GM10266 (cell line): ENCODE measurements at regions not wholly inside any gene's neighbourhood (a gene's known extent, or its start where the extent isn't known, plus 50 kb on each side); places are given as distances from the start of the nearest gene placed in this dataset.

Experiments used
- DNase-seq: peaks from one replicate; pipeline ENCODE4 v3.0.0; 2012; ENCODE audit errors: extremely low spot score
- TF ChIP-seq, protein P1 (sequence below): IDR thresholded peaks from 2 replicates; pipeline ENCODE4 v1.5.1; 2012; ENCODE audit warnings: mild to moderate bottlenecking, low read depth; ENCODE audit not compliant: control insufficient read depth, insufficient read depth; ENCODE audit errors: missing control alignments

DNA sequence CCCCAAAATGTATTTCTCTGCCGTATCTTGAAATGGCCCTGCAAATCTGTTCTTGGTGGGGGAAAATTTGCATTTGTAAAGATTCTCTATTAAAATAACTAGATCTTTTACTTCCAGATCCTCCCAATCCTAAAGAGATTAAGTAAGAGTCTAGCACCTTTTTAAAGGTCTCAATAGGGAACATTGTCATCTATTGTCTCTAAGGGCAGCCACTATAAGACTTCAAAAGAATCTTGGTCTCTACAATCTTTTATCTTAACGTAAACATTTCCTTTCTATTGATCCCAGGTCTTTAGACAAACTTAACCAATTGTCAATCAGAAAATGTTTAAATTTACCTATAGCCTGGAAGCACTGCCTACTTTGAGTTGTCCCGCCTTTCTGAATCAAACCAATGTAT is 1313.3 kb downstream of the ROBO2 start:
- TF ChIP-seq, protein P1, sequence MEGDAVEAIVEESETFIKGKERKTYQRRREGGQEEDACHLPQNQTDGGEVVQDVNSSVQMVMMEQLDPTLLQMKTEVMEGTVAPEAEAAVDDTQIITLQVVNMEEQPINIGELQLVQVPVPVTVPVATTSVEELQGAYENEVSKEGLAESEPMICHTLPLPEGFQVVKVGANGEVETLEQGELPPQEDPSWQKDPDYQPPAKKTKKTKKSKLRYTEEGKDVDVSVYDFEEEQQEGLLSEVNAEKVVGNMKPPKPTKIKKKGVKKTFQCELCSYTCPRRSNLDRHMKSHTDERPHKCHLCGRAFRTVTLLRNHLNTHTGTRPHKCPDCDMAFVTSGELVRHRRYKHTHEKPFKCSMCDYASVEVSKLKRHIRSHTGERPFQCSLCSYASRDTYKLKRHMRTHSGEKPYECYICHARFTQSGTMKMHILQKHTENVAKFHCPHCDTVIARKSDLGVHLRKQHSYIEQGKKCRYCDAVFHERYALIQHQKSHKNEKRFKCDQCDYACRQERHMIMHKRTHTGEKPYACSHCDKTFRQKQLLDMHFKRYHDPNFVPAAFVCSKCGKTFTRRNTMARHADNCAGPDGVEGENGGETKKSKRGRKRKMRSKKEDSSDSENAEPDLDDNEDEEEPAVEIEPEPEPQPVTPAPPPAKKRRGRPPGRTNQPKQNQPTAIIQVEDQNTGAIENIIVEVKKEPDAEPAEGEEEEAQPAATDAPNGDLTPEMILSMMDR, result no peak
- DNase-seq, result no peak

- DNase-seq, result no peak
- TF ChIP-seq, protein P1, result no peak
These were observed 1321.0 kb downstream of the ROBO2 start for GRCh38 chr3:78360849-78361248.

DNA sequence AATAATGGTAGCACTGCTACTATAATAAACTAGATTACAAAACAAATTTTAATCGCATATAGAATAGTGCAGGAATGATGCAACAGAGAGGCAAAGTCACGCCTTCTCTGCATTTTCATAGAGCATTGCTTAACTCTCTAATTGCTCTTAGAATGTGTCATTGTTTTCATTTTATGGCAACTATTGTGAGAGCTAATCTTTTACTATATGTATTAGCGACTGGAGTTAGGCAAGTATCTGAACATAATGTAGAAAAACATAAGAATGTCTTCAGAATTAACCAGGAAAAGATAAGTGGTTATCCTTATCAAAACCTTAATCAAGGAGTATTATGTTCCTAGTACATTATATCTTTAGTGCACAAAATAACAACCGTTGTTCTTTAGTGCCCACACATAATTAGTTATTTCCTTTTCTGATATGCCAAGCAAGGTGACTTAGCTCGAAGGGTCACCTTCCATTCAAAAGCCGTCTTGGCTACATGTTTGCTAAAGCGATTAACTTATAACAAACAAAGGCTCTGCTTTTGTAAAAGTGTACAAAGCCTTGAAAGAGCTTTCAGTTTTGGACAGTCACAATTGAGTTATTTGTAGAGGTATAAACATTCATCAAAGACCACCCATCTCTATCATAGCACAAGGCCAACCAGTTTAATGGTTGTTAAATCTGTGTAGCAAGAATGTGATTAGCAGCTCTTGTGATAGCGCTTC is 1328.9 kb downstream of the ROBO2 start:
- TF ChIP-seq, protein P1, result no peak
- no peak for DNase-seq

GRCh38 chr3:78390221-78390620 is 1350.3 kb downstream of the ROBO2 start:
- no peak for DNase-seq
- TF ChIP-seq, protein P1, result no peak

- DNase-seq, result no peak
- TF ChIP-seq, protein P1, result no peak
These were observed 1358.5 kb downstream of the ROBO2 start for GRCh38 chr3:78398401-78398800.

GRCh38 chr3:78402720-78403119 is 1362.8 kb downstream of the ROBO2 start:
- TF ChIP-seq, protein P1, result no peak
- DNase-seq, result no peak

DNA sequence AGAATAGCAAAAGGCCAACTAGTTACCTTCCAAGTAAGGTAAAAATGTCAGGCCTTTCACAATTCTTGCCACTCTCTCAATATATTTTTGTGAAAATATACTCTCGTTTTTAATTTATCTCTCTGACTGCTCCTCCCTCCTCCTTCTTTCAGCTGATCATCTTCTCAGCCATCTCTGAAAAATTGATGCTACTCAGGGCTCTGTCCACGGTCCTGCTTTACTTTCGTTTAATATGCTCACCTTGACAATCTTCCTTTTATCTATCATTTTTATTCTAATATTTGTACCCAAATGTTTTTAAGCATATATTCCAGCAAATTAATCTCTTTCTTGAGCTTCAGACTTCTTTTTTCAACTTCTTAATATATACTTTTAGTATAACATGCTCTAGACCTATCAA is 1362.1 kb downstream of the ROBO1 start:
- TF ChIP-seq, protein P1, result no peak
- no peak for DNase-seq
